GM18517 (cell line): ENCODE measurements at regions not wholly inside any gene's neighbourhood (a gene's known extent, or its start where the extent isn't known, plus 50 kb on each side); places are given as distances from the start of the nearest gene placed in this dataset.

ENCODE experiments used
- ATAC-seq: cut with Tn5 transposase; IDR thresholded peaks from one replicate; pipeline ENCODE4 v1.9.1; 2021; ENCODE audit warnings: mild to moderate bottlenecking, moderate library complexity; ENCODE audit not compliant: unreplicated experiment

DNA sequence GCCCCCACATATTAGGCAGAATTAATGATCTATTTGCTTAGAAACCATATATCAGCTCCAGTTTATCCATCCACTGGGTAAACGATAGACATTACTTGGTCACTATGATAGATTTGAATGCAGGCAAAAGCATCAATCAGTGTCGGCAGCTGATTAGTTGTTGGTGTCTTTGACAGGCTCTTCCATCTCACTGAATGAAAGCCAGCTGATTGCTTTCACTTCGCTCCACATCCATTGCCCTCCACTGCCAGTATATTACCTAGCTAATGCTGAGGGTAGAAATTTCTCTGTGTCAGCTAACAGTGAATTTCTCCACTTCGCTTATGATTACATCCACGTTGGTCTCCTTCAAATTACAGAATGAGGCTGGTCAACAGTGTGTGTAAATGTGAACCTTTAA is 821.3 kb upstream of the TYRP1 start:
- no peak for ATAC-seq

GRCh38 chr9:11872471-11872870 is 820.7 kb upstream of the TYRP1 start:
- no peak for ATAC-seq

DNA sequence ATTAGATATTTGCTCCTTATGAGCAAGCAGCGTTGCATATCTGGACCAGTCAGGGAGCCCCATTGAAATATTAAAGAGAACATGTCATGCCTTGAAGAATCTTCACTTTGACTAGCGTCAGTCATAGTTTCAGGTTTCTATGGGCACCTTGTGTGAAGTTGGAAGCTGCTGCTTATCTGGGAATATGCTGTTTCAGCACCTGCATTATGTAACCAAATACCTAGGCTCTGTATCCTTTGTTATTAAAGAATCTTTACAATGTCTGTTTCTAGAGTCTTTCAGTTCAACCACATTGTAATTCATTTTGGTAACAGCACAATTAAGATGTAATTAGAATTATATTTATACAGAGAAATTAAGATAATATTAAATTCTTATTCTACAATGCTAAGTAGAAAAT is 818.8 kb upstream of the TYRP1 start:
- no peak for ATAC-seq

- no peak for ATAC-seq
Measured at GRCh38 chr9:11892401-11892800, 800.8 kb upstream of the TYRP1 start.

DNA sequence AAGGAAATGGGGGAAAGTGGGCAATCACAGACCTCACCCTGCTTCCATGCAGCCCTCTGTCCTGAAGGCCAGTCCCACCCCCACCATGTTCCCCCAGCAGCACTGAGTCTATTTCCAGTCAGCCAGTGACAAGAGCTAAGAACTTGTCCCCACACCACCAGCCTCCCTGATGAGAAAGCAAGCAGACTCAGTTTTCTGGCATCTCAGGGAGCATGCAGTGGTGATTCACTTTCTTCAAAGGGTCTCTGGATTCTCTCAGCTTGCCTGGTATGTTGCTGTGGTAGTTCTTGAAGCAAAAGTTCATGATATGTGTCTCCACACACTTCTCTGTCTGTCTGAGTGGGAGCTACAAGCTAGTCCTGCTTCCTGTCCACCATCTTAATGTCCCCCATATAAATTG is 799.9 kb upstream of the TYRP1 start:
- ATAC-seq: no peak

- ATAC-seq: no peak
Measured at GRCh38 chr9:11894136-11894535, 799.0 kb upstream of the TYRP1 start.

GRCh38 chr9:11902610-11903009 is 790.6 kb upstream of the TYRP1 start:
- ATAC-seq: no peak

GRCh38 chr9:11915699-11916098 is 777.5 kb upstream of the TYRP1 start:
- ATAC-seq: no peak

DNA sequence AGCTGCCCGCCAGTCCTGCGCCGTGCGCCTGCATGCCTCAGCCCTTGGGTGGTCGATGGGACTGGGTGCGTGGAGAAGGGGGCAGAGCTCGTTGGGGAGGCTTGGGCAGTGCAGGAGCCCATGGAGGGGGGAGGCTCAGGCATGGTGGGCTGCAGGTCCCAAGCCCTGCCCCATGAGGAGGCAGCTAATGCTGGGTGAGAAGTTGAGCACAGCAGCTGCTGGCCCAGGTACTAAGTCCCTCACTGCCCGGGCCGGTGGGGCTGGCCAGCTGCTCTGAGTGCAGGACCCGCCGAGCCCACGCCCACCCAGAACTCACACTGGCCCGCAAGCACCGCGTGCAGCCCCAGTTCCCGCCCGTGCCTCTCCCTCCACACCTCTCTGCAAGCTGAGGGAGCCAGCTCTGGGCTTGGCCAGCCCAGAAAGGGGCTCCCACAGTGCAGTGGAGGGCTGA is 764.3 kb upstream of the TYRP1 start:
- no peak for ATAC-seq

DNA sequence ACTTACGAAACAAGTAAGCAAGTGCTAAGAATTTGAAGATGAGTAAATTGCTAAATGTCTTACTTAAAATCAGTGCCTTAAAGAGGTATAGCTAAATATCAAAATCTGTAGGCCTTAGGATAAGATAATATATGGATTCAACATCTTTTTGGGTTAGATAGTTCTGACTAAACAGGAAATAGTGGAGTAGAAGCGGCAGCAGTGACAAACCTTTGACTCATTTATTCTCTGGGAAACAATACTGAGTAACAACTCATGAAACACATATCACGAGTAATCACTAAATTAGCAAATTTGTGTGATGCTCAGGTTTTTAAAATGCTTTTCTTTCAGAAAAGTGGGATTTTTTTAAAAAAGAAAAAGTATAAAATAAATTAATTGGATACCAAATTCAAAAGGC is 762.1 kb upstream of the TYRP1 start:
- ATAC-seq: no peak

GRCh38 chr9:11931751-11932150 is 761.4 kb upstream of the TYRP1 start:
- ATAC-seq: no peak

DNA sequence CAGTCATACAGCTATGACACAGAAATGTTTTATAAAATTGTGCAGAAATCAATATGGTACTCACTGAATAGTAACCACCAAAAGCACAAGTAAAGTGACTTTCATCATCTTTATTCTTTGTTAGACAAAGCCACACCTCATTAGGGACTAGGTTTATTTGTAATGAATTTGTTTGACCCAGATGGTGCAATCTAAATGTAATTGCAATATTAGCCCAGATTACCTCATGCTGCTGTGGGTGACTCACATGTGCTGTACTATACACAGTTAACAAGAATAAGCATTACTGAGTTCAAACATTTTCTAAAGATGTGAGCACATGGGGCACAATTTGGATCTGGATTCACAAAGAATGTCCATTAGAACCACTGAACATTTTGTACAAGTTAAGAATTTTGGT is 759.3 kb upstream of the TYRP1 start:
- no peak for ATAC-seq

DNA sequence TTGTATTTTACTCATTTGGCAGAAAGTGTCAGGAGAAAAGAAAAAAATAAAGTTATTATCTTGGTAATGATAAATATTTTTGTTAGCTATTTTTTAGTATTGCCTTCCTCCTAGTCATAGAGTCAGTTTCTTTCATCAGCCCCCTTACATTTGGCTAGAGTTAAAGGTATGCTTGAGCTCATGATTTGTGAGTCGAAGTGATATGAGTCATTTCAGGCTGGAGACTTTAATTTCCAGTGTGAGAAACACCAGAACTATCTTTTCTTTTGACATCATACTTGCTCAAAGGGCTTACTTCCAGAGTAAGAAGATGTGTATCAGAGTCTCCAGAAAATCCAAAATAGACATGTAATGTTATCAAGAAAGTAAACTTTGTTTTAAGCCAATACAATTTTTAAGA is 746.7 kb upstream of the TYRP1 start:
- ATAC-seq: no peak

DNA sequence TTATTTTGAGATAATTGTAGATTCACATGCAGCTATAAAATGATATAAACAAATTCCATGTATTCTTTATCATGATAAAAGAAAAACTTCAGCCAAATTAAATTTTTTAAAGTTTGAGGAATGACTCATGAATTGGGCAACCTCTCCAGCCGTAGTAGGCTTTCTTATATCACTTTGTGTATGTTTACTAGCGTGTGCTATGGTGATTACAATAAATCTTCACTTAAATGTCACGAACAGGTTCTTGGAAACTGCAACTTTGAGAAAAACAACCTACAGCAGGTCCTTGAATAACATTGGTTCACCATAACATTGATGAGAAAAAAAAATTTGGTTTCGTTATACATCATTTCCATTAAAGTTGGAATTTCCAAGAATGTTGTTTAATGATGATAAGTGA is 730.9 kb upstream of the TYRP1 start:
- no peak for ATAC-seq

GRCh38 chr9:11966786-11967185 is 726.4 kb upstream of the TYRP1 start:
- no peak for ATAC-seq

- ATAC-seq: no peak
Measured at GRCh38 chr9:11968631-11969030, 724.6 kb upstream of the TYRP1 start.

GRCh38 chr9:11973011-11973410 is 720.2 kb upstream of the TYRP1 start:
- no peak for ATAC-seq

GRCh38 chr9:11973511-11973910 is 719.7 kb upstream of the TYRP1 start:
- ATAC-seq: no peak

GRCh38 chr9:11992866-11993265 is 700.3 kb upstream of the TYRP1 start:
- ATAC-seq: no peak

DNA sequence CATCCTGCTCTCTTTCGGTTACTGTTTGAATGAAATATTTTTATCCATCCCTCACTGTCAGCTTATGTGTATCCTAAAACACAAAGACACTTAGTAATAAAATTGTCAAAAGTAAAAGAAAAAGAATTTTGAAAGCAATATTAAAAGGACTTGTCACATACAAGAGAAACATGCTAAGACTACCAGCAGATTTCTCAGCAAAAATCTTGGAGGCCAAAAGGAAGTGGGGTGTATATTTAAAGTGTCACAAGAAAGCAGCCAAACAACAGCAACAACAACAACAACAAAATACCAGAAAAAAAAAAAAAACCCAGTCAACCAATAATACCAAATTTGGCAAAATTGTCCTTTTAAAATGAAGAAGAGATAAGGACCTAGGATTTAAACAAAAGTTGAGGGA is 678.7 kb upstream of the TYRP1 start:
- ATAC-seq: no peak

- ATAC-seq: no peak
Measured at GRCh38 chr9:12054235-12054634, 639.0 kb upstream of the TYRP1 start.

DNA sequence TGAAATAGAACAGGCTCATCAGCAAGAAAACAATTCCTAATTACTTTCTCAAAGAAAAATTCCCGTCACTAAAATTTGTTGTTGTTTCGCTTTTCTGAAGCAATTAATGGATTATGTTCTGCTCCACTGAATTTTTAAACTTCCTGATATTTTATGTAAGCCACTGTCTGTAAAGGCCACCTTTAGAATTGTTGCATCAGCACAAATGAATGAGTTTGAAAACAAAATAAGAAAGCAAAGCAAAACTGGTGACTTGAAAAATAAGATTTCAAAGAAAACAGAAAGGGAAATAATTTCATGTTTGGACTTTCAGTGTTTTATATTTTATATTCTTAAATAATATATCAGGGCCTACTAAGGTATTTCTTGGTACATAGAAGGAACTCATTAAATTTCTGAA is 636.3 kb upstream of the TYRP1 start:
- ATAC-seq: no peak

GRCh38 chr9:12060067-12060466 is 633.1 kb upstream of the TYRP1 start:
- ATAC-seq: no peak

DNA sequence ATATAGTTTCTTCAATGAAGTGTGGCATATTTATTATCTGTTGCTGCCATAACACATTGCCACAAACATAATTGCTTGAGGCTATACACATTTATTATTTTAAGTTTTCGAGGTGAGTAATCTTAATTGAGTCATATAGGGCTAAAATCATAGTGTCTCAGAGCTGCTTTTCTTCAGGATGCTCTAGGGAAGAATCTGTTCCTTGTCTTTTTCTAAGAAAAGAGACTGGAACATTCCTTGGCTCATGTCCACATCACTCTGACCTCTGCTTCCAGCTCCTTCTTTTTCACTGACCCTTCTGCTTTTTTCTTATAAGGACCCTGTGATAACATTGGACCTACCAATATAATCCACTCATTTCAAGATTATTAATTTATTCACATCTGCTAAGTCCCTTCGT is 632.4 kb upstream of the TYRP1 start:
- no peak for ATAC-seq
